ENCODE measurements at regions not wholly inside any gene's neighbourhood (a gene's known extent, or its start where the extent isn't known, plus 50 kb on each side); places are given as distances from the start of the nearest gene placed in this dataset.

- H3K27me3 ChIP-seq (ENCODE audit: control insufficient read depth, insufficient read depth, low read length), result no peaks in the 10 kb centered on the region; the same call in 1 of the 2 replicates
- ATAC-seq, result no peak
- no peak for TF ChIP-seq CTCF (IDR thresholded peaks at IDR 0.05)
- no peak for TF ChIP-seq POLR2AphosphoS5 (IDR thresholded peaks at IDR 0.05; ENCODE audit: low read depth, low read length)
- no peak for TF ChIP-seq SIN3A (IDR thresholded peaks at IDR 0.05; ENCODE audit: borderline replicate concordance, insufficient read depth, low read depth, low read length)
- TF ChIP-seq REST (IDR thresholded peaks at IDR 0.05; ENCODE audit: insufficient read depth in 1 of 2, low read depth in 2 of 2, low read length in 1 of 2), result no peak
- no peak for TF ChIP-seq TCF7L2 (IDR thresholded peaks at IDR 0.05; ENCODE audit: low read depth, low read length)
- intact Hi-C loops (cut with micrococcal nuclease; ENCODE audit: unreplicated experiment) (no loop called here), in situ Hi-C loops (cut with HindIII; ENCODE audit: low pct_unique_long_range_greater_than_20kb, low sequenced_read_pairs) (no loop called here)
- POLR2A ChIA-PET, result no interaction called here
- DNase-seq (ENCODE audit: low read depth, low spot score), result no peak
- BruUV-seq (replicated peaks), result no TSS peak
- CTCF ChIA-PET, result no interaction called here
- H3K27ac ChIP-seq (ENCODE audit: low read length), result no peak overlapping the region
- no peak overlapping the region for H3K4me3 ChIP-seq (ENCODE audit: low read depth in 2 of 2, low read length in 2 of 2)
- no peaks in the 10 kb centered on the region for H3K4me1 ChIP-seq (ENCODE audit: control insufficient read depth, insufficient read depth, low read length)
- no peaks in the 10 kb centered on the region for H3K36me3 ChIP-seq (ENCODE audit: control insufficient read depth, insufficient read depth, low read length)
- no peaks in the 10 kb centered on the region for H3K9me3 ChIP-seq (ENCODE audit: control insufficient read depth, insufficient read depth, low read depth, low read length)
Measured at GRCh38 chr17:71869293-71869692, 251.5 kb upstream of the SOX9 start.

- no TSS peak for BruUV-seq (replicated peaks)
- ATAC-seq (no peak), DNase-seq (ENCODE audit: low read depth, low spot score) (no peak)
- H3K36me3 ChIP-seq (ENCODE audit: control insufficient read depth, insufficient read depth, low read length), result no peaks in the 10 kb centered on the region
- H3K27ac ChIP-seq (ENCODE audit: low read length), result no peak overlapping the region
- no peak for TF ChIP-seq TCF7L2 (IDR thresholded peaks at IDR 0.05; ENCODE audit: low read depth, low read length)
- no peak for TF ChIP-seq REST (IDR thresholded peaks at IDR 0.05; ENCODE audit: insufficient read depth in 1 of 2, low read depth in 2 of 2, low read length in 1 of 2)
- no peak for TF ChIP-seq CTCF (IDR thresholded peaks at IDR 0.05)
- TF ChIP-seq SIN3A (IDR thresholded peaks at IDR 0.05; ENCODE audit: borderline replicate concordance, insufficient read depth, low read depth, low read length), result no peak
- no peak for TF ChIP-seq POLR2AphosphoS5 (IDR thresholded peaks at IDR 0.05; ENCODE audit: low read depth, low read length)
- POLR2A ChIA-PET, result no interaction called here
- no peaks in the 10 kb centered on the region for H3K9me3 ChIP-seq (ENCODE audit: control insufficient read depth, insufficient read depth, low read depth, low read length)
- H3K27me3 ChIP-seq (ENCODE audit: control insufficient read depth, insufficient read depth, low read length), result no peaks in the 10 kb centered on the region; the same call in 1 of the 2 replicates
- no peaks in the 10 kb centered on the region for H3K4me1 ChIP-seq (ENCODE audit: control insufficient read depth, insufficient read depth, low read length)
- CTCF ChIA-PET, result no interaction called here
- in situ Hi-C loops (cut with HindIII; ENCODE audit: low pct_unique_long_range_greater_than_20kb, low sequenced_read_pairs), result no loop called here
- H3K4me3 ChIP-seq (ENCODE audit: low read depth in 2 of 2, low read length in 2 of 2), result no peak overlapping the region
- intact Hi-C loops (cut with micrococcal nuclease; ENCODE audit: unreplicated experiment), result no loop called here
Measured at GRCh38 chr17:71869841-71870545, 250.8 kb upstream of the SOX9 start.

Data from Panc1 (cell line).